ENCODE measurements at regions not wholly inside any gene's neighbourhood (a gene's known extent, or its start where the extent isn't known, plus 50 kb on each side); places are given as distances from the start of the nearest gene placed in this dataset.

DNA sequence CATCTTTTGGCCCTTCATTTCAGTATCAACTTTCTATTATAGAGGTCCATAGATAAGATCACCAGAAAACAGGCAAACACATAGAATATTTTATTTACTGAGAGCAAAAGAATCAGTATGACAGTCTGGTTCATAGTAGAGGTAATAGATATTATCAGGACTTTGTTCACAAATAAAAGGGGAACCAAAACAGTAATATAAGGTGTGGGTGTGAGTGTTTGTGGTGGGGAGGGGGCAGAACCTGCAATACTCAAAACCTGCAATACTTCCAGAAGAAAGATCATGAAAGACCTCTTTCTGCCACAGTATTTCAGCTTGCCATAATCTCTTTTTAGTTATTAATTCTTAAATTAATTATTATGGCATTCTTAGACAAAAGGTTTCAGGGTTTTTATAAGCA lies 578.7 kb upstream of the SLITRK1 start:
- TF ChIP-seq, protein P1, sequence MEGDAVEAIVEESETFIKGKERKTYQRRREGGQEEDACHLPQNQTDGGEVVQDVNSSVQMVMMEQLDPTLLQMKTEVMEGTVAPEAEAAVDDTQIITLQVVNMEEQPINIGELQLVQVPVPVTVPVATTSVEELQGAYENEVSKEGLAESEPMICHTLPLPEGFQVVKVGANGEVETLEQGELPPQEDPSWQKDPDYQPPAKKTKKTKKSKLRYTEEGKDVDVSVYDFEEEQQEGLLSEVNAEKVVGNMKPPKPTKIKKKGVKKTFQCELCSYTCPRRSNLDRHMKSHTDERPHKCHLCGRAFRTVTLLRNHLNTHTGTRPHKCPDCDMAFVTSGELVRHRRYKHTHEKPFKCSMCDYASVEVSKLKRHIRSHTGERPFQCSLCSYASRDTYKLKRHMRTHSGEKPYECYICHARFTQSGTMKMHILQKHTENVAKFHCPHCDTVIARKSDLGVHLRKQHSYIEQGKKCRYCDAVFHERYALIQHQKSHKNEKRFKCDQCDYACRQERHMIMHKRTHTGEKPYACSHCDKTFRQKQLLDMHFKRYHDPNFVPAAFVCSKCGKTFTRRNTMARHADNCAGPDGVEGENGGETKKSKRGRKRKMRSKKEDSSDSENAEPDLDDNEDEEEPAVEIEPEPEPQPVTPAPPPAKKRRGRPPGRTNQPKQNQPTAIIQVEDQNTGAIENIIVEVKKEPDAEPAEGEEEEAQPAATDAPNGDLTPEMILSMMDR (IDR thresholded peaks at IDR 0.05): no peak
- no peak for TF ChIP-seq POLR2A (IDR thresholded peaks at IDR 0.05)
- no peak for DNase-seq
- Histone ChIP-seq H3K9me3 (no peaks in the 10 kb centered on the region), H3K27me3 (no peaks in the 10 kb centered on the region), H3K36me3 (no peaks in the 10 kb centered on the region), H3K27ac (no peak overlapping the region), H3K4me1 (no peaks in the 10 kb centered on the region), H3K4me3 (replicated peaks in 1 of 3) (no peak overlapping the region)
- intact Hi-C loops (cut with DNase I): no loop called here

DNA sequence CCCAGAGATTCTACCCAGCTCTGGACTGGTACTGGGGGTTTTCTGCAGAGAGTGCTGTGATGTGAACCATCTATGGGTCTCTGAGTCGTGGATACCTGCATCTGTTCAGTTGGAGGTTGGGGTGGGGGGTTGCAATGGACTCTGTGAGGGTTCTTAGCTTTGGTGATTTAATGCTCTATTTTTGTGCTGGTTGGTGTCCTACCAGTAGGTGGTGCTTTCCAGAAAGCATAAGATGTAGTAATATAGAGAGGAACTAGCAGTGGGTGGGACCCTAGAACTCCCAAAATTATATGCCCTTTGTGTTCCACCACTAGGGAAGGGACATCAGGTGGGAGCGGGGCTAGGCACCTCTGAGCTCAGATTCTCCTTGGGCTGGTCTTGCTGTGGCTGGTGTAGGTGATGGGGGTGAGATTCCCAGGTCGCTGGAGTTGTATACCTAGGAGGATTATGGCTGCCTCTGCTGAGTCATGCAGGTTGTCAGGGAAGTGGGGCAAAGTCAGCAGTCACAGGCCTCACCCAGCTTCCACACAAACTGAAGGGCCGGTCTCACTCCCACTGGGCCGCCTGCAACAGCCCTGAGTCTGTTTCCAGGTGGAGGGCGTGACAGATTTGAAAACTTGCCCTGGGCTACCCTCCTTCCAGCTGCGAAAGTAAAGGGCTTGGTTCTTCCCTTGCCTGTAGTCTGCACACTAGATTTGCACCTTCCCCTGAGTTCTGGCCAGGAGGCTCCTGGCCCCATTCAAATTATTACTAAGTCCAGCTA lies 573.0 kb upstream of the SLITRK1 start:
- no peak for TF ChIP-seq POLR2A (IDR thresholded peaks at IDR 0.05)
- TF ChIP-seq, protein P1 (IDR thresholded peaks at IDR 0.05): no peak
- Histone ChIP-seq H3K4me3 (replicated peaks in 1 of 3) (no peak overlapping the region), H3K27me3 (no peaks in the 10 kb centered on the region), H3K9me3 (no peaks in the 10 kb centered on the region), H3K4me1 (no peaks in the 10 kb centered on the region), H3K36me3 (no peaks in the 10 kb centered on the region), H3K27ac (no peak overlapping the region)
- no peak for DNase-seq
- 84 to 90% methylated on average over 3 to 5 of the region's 7 CpGs for WGBS, 2 donors
- intact Hi-C loops (cut with DNase I): no loop called here

DNA sequence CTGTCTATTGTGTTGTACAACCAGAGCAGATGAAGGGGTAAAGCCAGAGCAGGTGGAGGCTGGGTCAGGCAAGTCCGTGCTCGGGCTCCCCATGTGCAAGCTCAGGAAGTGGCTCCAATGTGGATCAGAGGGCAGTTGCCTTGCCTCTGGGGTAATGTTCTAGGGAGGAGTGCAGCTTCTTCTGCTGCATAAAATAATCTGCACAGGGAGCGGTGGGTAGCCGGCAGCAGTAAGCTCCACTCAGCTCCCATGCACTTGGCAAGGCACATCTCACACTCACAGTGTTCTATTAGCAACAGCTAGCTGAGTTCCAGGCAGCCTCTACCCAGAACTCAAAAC lies 565.3 kb upstream of the SLITRK1 start:
- Histone ChIP-seq H3K9me3 (no peaks in the 10 kb centered on the region), H3K27ac (no peak overlapping the region), H3K36me3 (no peaks in the 10 kb centered on the region), H3K27me3 (no peaks in the 10 kb centered on the region), H3K4me3 (replicated peaks in 1 of 3) (no peak overlapping the region), H3K4me1 (no peaks in the 10 kb centered on the region)
- intact Hi-C loops (cut with DNase I): no loop called here
- WGBS, 2 donors: 85 to 97% methylated on average over 2 to 4 of the region's 4 CpGs
- TF ChIP-seq, protein P1 (IDR thresholded peaks at IDR 0.05): no peak
- TF ChIP-seq POLR2A (IDR thresholded peaks at IDR 0.05): no peak
- no peak for DNase-seq

DNA sequence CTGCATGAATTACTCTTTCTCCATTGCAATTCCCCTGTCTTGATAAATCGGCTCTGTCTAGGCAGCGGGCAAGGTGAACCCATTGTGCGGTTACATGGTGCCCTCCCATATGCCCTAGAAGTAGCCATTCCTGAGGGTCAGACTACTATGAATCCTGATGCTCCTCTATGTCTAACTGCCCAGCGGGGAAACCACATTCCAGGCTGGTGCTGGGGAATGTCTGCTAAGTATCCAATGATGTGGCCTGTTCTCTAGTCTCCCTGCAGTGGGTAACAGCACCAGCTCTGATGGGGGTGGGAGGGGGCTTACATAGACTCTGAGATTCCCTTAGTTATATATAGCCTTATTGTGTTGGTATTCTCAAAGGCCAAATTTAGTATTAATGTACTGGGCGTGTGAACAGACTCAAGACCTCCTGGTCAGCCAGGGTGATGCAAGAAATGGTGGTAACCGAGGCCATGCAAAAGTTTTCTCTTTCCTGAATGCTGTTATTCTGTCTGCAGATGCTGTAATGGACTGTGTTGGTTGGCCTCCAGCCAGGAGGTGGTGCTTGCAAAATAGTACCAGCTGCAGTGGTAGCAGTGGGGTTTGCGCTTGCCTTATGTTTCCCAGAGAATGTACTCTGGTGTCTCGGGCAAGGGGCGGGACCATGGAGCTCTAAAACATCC lies 564.8 kb upstream of the SLITRK1 start:
- Histone ChIP-seq H3K9me3 (no peaks in the 10 kb centered on the region), H3K27me3 (no peaks in the 10 kb centered on the region), H3K27ac (no peak overlapping the region), H3K4me3 (replicated peaks in 1 of 3) (no peak overlapping the region), H3K4me1 (no peaks in the 10 kb centered on the region), H3K36me3 (no peaks in the 10 kb centered on the region)
- TF ChIP-seq, protein P1 (IDR thresholded peaks at IDR 0.05): no peak
- TF ChIP-seq POLR2A (IDR thresholded peaks at IDR 0.05): no peak
- intact Hi-C loops (cut with DNase I): no loop called here
- DNase-seq: no peak
- 85 to 86% methylated on average over 9 of the region's 9 CpGs for WGBS, 2 donors

DNA sequence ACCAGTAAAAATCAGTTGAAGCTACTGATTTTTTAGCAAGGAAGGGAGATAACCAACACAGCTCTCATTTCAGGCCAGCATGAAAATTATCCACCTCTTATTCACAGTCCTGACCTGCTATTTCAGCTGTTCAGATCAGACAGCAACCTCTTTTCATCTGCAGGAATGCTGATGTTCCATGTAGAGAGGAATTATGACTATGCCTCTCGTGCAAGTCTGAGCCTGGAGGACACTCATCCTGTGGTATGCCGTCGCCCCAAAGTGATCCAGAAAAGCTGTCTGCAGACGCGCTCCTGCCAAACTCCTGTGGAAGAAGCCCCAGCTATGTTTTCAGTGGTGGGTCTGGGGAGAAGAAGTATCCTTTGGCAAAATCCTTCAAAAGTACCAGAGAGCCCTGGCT lies 563.5 kb upstream of the SLITRK1 start:
- Histone ChIP-seq H3K27me3 (no peaks in the 10 kb centered on the region), H3K4me1 (no peaks in the 10 kb centered on the region), H3K4me3 (replicated peaks in 1 of 3) (no peak overlapping the region), H3K27ac (no peak overlapping the region), H3K36me3 (no peaks in the 10 kb centered on the region), H3K9me3 (no peaks in the 10 kb centered on the region)
- intact Hi-C loops (cut with DNase I): no loop called here
- DNase-seq: no peak
- 91 to 92% methylated on average over 5 of the region's 5 CpGs for WGBS, 2 donors
- TF ChIP-seq POLR2A (IDR thresholded peaks at IDR 0.05): no peak
